ENCODE measurements at regions not wholly inside any gene's neighbourhood (a gene's known extent, or its start where the extent isn't known, plus 50 kb on each side); places are given as distances from the start of the nearest gene placed in this dataset.

DNA sequence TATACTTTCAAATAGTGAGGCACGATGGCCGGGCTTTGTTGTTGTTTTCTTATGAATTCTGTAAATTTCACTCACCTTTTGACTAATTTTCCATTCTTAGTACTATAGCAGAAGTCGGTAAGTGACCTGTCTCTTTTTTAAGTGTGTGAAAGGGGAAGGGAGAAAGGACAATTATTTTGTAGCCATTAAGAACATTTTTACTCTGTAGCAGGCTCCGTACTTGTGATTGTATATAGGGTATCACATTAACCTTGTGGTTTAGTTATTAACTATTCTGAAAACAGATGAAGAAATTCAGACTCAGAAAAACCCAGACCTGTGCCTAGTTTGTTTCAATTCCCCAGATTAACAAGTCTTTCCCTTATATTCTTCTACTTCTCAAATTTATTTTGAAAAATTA is 78.7 kb downstream of the CASP12 start:
- no peaks in the 10 kb centered on the region for H3K36me3 ChIP-seq
- 77 to 84% methylated on average over 4 of the region's 4 CpGs for WGBS, 2 donors
- TF ChIP-seq EP300 (IDR thresholded peaks at IDR 0.05) (no peak), POLR2A (IDR thresholded peaks at IDR 0.05) (no peak), CTCF (IDR thresholded peaks at IDR 0.05) (no peak), POLR2AphosphoS5 (IDR thresholded peaks at IDR 0.05) (no peak)
- no peak overlapping the region for H3K4me3 ChIP-seq
- ATAC-seq (ENCODE audit: low FRiP score in 2 of 2) (no peak), DNase-seq (no peak)
- no peaks in the 10 kb centered on the region for H3K9me3 ChIP-seq
- no peaks in the 10 kb centered on the region for H3K4me1 ChIP-seq
- no peaks in the 10 kb centered on the region for H3K27me3 ChIP-seq
- H3K27ac ChIP-seq: no peak overlapping the region

DNA sequence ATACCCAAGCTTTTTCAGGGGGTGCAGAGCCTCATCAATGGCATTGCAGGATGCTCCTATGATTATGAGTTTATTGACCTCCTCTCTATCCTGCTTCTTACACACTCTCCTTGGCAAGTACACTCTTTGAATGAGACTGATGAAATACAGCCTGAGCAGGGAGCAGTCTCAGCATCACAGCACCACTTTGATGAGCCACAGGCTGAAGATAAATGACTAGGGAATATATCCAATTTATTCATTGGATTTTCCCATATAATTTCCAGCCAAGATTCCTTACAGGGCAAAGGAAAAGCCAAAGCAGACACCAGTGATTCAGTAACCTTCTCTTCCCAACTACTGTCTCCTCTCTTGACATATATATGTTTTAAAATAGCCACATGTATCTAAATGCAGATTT is 79.2 kb downstream of the CASP12 start:
- no peaks in the 10 kb centered on the region for H3K4me1 ChIP-seq
- no peak for TF ChIP-seq CTCF (IDR thresholded peaks at IDR 0.05)
- no peak for TF ChIP-seq EP300 (IDR thresholded peaks at IDR 0.05)
- no peak for TF ChIP-seq POLR2AphosphoS5 (IDR thresholded peaks at IDR 0.05)
- no peak for TF ChIP-seq POLR2A (IDR thresholded peaks at IDR 0.05)
- no peak for DNase-seq
- no peak overlapping the region for H3K4me3 ChIP-seq
- no peak overlapping the region for H3K27ac ChIP-seq
- no peak for ATAC-seq (ENCODE audit: low FRiP score in 2 of 2)
- no peaks in the 10 kb centered on the region for H3K36me3 ChIP-seq
- no peaks in the 10 kb centered on the region for H3K9me3 ChIP-seq
- no peaks in the 10 kb centered on the region for H3K27me3 ChIP-seq

DNA sequence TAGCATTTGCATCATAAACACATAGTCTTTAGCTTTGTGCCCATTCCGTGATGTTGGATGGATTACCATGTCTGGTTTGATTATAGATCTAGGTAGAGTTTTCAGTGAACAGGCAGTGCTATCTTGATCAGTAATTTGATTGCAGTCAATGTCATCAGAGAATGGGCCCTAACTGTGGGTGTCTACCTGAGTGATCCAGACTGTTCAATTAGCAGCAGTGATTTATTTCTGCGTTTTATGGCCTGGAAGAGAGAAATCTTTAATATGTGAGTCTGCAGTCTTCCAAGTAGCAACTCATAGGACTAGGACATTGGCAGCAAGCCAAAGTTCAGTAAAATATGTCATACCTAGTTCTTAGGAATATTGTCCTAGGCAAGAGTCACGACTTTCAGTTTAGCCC is 80.3 kb downstream of the CASP12 start:
- Histone ChIP-seq H3K9me3 (no peaks in the 10 kb centered on the region), H3K27ac (no peak overlapping the region), H3K4me3 (no peak overlapping the region), H3K4me1 (no peaks in the 10 kb centered on the region), H3K27me3 (no peaks in the 10 kb centered on the region), H3K36me3 (no peaks in the 10 kb centered on the region)
- ATAC-seq (ENCODE audit: low FRiP score in 2 of 2) (no peak), DNase-seq (no peak)
- TF ChIP-seq CTCF (IDR thresholded peaks at IDR 0.05): no peak
- no peak for TF ChIP-seq POLR2A (IDR thresholded peaks at IDR 0.05)
- no peak for TF ChIP-seq EP300 (IDR thresholded peaks at IDR 0.05)
- TF ChIP-seq POLR2AphosphoS5 (IDR thresholded peaks at IDR 0.05): no peak
- 73 to 74% methylated on average over 3 of the region's 3 CpGs for WGBS, 2 donors

DNA sequence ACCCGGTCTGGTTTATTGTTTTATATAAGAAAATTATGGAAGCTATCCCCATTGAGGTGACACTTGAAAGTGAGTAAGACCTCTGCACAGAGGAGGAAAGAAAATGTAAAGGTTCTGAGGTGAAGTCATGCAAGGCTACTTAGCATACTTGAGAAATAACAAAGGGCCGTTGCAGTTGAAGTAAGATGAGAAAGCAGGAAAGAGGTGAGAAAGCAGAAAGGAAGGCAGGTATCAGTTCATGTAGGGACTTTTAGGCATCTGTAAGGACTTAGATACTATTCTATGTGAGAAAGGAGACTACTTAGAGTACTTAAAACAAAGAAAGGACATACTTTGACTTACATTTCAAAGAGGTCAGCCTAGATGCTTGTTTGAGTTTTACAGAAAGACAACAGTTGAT is 84.7 kb downstream of the CASP12 start:
- no peak overlapping the region for H3K27ac ChIP-seq
- 65 to 83% methylated on average over 2 of the region's 2 CpGs for WGBS, 2 donors
- H3K36me3 ChIP-seq: no peaks in the 10 kb centered on the region
- ATAC-seq (ENCODE audit: low FRiP score in 2 of 2) (no peak), DNase-seq (no peak)
- no peak for TF ChIP-seq EP300 (IDR thresholded peaks at IDR 0.05)
- no peak for TF ChIP-seq CTCF (IDR thresholded peaks at IDR 0.05)
- TF ChIP-seq POLR2AphosphoS5 (IDR thresholded peaks at IDR 0.05): no peak
- no peak for TF ChIP-seq POLR2A (IDR thresholded peaks at IDR 0.05)
- no peaks in the 10 kb centered on the region for H3K4me1 ChIP-seq
- H3K9me3 ChIP-seq: no peaks in the 10 kb centered on the region
- H3K4me3 ChIP-seq: no peak overlapping the region
- no peaks in the 10 kb centered on the region for H3K27me3 ChIP-seq

- TF ChIP-seq POLR2A (IDR thresholded peaks at IDR 0.05) (no peak), CTCF (IDR thresholded peaks at IDR 0.05) (no peak), EP300 (IDR thresholded peaks at IDR 0.05) (no peak), POLR2AphosphoS5 (IDR thresholded peaks at IDR 0.05) (no peak)
- ATAC-seq (ENCODE audit: low FRiP score in 2 of 2): no peak
- Histone ChIP-seq H3K9me3 (no peaks in the 10 kb centered on the region), H3K4me1 (no peaks in the 10 kb centered on the region), H3K4me3 (no peak overlapping the region), H3K27me3 (no peaks in the 10 kb centered on the region), H3K36me3 (no peaks in the 10 kb centered on the region), H3K27ac (no peak overlapping the region)
- no peak for DNase-seq
- WGBS, 2 donors: 82 to 86% methylated on average over 8 of the region's 8 CpGs
Measured at GRCh38 chr11:104812103-104812788, 86.0 kb downstream of the CASP12 start.

All from upper lobe of left lung (tissue), 6 donors.